PC-9 (cell line): ENCODE measurements at regions not wholly inside any gene's neighbourhood (a gene's known extent, or its start where the extent isn't known, plus 50 kb on each side); places are given as distances from the start of the nearest gene placed in this dataset.

ENCODE experiments used
- CTCF ChIP-seq: fragments of 200-600 bp; sonication (generic); conservative IDR thresholded peaks from 2 replicates; pipeline ENCODE4 v1.6.1; 2017; ENCODE audit warnings: mixed run types, antibody characterized with exemption, mild to moderate bottlenecking, moderate library complexity
- EZH2 ChIP-seq: fragments of 200-600 bp; sonication (generic); IDR thresholded peaks from 2 replicates; pipeline ENCODE4 v1.8.0; 2017; ENCODE audit warnings: antibody characterized with exemption, low read depth

- TF ChIP-seq CTCF (no peak), EZH2 (no peak)
These were observed 1105.1 kb downstream of the STPG2 start for GRCh38 chr4:97038146-97038516.
